AG20443 (cell line): ENCODE measurements at regions not wholly inside any gene's neighbourhood (a gene's known extent, or its start where the extent isn't known, plus 50 kb on each side); places are given as distances from the start of the nearest gene placed in this dataset.
"Not testable (repeated sequence)": the region's sequence is repeated elsewhere in the genome, so short reads cannot be mapped to it uniquely, and the experiment has no call there.

ENCODE experiments used
- DNase-seq: peaks from one replicate; pipeline ENCODE4 v3.0.0; 2012; ENCODE audit warnings: low spot score, mixed read lengths

- no peak for DNase-seq
Observed at GRCh38 chr16:51255349-51255972, 104.4 kb upstream of the SALL1 start.

GRCh38 chr16:51254390-51254789, 103.3 kb upstream of the SALL1 start:
- not testable (repeated sequence) for DNase-seq

GRCh38 chr16:51248217-51248616, 97.1 kb upstream of the SALL1 start:
- no peak for DNase-seq

GRCh38 chr16:51245658-51245995, 94.6 kb upstream of the SALL1 start:
- DNase-seq: no peak

DNA sequence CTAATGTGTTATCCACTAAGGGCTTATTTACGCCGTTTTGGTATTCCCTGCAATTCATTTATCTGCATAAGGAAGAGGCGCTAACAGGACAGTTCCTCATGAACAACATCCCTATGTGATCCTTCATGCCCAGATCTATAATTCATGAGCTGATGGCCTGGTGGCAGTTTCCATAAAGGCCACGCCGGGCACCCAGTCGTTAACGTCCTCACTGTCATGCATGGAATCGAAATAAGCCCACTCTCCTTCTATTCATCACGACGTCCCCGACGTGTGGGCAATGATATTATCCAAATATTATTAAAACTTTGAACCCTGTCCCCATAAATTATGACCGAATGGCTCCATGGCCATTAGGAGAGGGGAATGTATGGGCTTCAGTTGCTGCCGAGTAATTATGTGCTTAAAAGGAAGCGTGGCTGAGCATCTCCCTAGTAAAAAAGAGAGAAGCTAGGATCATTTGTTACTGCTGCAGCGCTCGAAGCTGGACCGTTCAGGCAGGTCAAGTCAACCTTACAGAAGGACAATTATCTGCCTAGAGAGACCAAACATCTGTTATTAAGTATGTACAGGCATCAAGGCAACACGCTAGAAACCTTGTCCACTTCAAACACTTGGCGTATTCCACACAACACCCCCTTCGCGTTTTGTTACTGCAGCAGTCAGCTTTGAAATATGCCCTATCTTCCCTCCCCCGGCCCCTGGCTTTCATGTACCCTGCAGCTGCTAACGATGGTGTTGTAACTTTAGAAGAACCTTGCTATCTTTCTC, 94.0 kb upstream of the SALL1 start:
- DNase-seq: no peak

DNA sequence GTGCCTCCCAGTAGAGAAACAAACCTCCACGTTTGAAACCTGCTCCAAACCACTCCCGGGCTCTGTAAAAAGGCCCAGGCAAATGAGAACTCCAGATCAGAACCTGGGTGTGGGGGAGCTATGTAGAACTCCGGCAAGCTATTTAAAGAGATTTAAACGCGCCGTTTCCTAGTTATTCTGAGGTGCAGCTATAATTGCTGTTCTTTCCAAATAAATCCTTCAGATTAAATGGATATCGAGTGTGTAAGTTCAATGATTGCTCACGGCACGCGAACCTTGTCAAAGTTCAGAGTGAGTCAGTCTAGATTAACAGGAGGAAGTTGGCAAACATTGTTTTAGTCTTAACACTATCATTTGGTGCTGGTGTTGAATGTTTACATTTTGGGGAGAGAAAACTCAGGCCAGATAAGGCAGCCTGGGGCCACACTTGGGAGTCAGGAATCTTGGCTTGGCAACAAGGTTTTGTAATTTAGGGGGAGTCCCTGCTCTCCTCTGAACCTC, 92.9 kb upstream of the SALL1 start:
- DNase-seq: no peak

- no peak for DNase-seq
Observed at GRCh38 chr16:51242296-51242994, 91.4 kb upstream of the SALL1 start.

- no peak for DNase-seq
Observed at GRCh38 chr16:51239196-51239595, 88.1 kb upstream of the SALL1 start.

DNA sequence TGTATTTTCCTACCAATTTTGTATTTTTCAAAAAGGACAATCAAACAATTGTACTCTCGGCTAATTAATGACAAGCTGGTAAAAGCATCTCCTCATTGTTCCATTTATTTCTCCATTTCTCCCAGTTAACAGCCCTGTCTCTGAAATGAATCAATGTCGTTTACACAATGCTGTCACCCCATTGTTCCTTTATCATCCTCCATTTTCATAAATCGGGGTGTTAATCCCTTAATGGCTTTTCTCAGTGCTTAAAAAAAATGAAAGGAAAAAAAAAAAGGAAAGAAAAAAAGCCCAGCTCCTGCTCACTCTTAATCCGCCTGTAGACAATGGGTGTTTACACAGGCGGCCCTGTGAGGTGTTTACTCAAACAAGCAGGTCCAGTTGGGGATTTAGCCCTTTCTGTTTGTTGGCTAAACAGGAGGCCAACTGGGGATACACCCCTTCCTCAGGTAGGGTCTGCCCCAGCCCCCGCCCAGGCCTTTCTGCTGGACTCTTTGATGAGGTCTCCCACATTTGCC, 86.8 kb upstream of the SALL1 start:
- DNase-seq: no peak

- no peak for DNase-seq
Observed at GRCh38 chr16:51237207-51237606, 86.1 kb upstream of the SALL1 start.

- DNase-seq: no peak
Observed at GRCh38 chr16:51236583-51236982, 85.5 kb upstream of the SALL1 start.

GRCh38 chr16:51231702-51232101, 80.6 kb upstream of the SALL1 start:
- DNase-seq: no peak

DNA sequence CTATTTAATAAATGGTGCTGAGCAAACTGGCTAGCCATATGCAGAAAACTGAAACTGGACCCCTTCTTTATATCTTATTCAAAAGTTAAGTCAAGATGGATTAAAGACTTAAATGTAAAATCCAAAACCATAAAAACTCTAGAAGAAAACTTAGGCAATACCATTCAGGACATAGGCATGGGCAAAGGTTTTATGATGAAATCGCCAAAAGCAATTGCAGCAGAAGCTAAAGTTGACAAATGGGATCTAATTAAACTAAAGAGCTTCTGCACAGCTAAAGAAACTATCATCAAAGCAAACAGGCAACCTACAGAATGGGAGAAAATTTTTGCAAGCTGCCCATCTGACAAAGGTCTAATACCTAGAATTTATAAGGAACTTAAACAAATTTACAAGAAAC, 79.0 kb upstream of the SALL1 start:
- not testable (repeated sequence) for DNase-seq

- no peak for DNase-seq
Observed at GRCh38 chr16:51228097-51228659, 77.1 kb upstream of the SALL1 start.

GRCh38 chr16:51225878-51226277, 74.8 kb upstream of the SALL1 start:
- DNase-seq: no peak

DNA sequence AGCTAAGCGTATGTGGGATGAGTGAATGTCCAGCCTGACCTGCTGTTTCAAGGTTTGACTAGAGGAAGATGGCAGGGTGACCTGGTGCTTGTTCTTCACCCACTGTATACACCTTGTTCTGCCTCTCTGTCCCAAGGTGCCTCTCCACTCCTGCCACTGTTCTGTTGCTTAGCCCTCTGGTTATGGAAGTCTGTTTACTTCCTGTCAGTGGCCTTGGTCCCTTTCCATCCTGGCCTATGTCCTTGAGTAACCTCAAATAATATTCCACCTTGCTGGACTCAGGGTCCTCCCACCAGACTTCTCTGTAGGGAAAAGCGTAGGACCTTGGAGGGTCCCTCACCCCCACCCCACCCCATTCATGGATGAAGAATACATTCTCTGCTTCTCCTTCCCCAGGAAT, 73.2 kb upstream of the SALL1 start:
- no peak for DNase-seq

- DNase-seq: no peak
Observed at GRCh38 chr16:51222016-51222415, 70.9 kb upstream of the SALL1 start.

DNA sequence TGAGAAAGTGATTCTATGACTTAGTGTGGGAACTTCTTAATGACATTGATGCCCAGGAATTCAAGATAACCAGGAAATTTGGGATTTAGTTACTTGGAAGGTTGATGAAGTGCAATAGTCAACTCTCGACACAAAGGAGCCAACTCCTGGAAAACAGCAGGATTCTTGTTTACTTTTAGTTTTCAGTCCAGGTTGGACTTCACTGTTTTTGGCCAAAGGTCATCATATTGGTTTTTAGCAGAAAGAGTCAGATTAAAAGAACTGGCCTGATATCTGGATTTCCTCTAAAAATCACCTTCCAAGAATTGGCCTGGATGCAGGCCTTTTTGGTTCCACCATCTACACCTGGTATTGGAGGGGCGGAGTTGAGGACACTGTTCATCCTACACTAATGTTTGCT, 60.1 kb upstream of the SALL1 start:
- DNase-seq: no peak

- DNase-seq: no peak
Observed at GRCh38 chr16:51210087-51210486, 59.0 kb upstream of the SALL1 start.

DNA sequence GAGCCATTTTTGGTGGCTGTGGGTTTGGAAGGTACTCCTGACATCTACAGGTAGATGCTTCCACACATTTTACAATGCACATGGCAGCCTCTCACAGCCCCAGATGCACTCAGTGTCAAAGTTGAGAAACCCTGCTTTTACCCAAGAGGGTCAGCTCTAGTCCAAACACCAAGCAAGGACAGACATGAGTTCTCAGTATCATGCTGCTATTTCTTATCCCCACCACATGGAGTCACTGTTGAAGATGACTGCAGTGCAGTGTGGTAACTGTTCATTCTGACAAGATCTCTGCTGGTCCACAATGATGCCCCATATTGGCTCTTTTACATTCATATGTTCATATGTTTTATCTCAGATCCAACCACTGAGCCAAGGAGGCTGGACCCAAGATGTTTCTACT, 50.5 kb upstream of the SALL1 start:
- no peak for DNase-seq
